ENCODE measurements at regions not wholly inside any gene's neighbourhood (a gene's known extent, or its start where the extent isn't known, plus 50 kb on each side); places are given as distances from the start of the nearest gene placed in this dataset.

DNA sequence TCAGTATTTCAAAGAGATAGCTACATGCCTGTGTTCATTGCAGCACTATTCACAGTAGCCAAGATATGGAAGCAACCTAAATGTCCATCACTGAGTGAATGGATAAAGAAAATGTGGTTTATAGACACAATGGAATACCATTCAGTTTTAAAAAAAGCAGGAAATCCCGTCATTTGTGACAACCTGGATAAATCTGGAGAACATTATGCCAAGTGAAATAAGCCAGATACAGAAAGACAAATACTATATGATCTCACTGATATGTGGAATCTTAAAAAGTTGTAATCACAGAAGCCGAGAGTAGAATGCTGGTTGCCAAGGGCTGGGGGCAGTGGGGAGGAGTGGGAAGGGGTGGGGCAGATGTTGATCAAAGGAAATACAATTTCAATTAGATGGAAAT, 235.8 kb upstream of the IGFBP3 start:
- TF ChIP-seq, protein P1, sequence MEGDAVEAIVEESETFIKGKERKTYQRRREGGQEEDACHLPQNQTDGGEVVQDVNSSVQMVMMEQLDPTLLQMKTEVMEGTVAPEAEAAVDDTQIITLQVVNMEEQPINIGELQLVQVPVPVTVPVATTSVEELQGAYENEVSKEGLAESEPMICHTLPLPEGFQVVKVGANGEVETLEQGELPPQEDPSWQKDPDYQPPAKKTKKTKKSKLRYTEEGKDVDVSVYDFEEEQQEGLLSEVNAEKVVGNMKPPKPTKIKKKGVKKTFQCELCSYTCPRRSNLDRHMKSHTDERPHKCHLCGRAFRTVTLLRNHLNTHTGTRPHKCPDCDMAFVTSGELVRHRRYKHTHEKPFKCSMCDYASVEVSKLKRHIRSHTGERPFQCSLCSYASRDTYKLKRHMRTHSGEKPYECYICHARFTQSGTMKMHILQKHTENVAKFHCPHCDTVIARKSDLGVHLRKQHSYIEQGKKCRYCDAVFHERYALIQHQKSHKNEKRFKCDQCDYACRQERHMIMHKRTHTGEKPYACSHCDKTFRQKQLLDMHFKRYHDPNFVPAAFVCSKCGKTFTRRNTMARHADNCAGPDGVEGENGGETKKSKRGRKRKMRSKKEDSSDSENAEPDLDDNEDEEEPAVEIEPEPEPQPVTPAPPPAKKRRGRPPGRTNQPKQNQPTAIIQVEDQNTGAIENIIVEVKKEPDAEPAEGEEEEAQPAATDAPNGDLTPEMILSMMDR (IDR thresholded peaks at IDR 0.05; ENCODE audit: low read depth, low read length), result no peak

DNA sequence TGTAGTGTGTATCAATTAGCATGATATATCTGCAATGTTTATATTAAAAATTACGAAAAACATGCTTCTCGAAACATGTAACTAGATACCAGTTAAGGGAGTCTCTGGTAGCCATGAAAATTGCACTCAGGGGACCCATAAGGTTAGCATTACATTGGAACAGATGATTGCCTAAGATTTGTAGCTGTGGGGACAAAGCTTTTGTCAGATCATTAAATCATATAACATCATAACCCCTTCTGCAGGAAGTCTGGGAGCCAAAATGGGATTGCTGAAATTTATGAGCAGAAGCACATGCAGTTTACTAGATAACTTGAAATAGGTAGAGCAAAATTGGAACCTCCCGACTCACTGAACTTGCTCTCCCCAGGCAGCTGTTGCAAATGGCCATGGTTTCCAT, 235.0 kb upstream of the IGFBP3 start:
- DNase-seq (ENCODE audit: low read depth in 2 of 2), result no peak
- no peak overlapping the region for H3K4me3 ChIP-seq (replicated peaks in 1 of 2; ENCODE audit: low read depth in 2 of 2, low read length in 2 of 2)
- TF ChIP-seq, protein P1 (IDR thresholded peaks at IDR 0.05; ENCODE audit: low read depth, low read length), result no peak

More for the DNA sequence above, 235.8 kb upstream of the IGFBP3 start:
- no peak overlapping the region for H3K4me3 ChIP-seq (replicated peaks in 1 of 2; ENCODE audit: low read depth in 2 of 2, low read length in 2 of 2)
- DNase-seq (ENCODE audit: low read depth in 2 of 2), result no peak

DNA sequence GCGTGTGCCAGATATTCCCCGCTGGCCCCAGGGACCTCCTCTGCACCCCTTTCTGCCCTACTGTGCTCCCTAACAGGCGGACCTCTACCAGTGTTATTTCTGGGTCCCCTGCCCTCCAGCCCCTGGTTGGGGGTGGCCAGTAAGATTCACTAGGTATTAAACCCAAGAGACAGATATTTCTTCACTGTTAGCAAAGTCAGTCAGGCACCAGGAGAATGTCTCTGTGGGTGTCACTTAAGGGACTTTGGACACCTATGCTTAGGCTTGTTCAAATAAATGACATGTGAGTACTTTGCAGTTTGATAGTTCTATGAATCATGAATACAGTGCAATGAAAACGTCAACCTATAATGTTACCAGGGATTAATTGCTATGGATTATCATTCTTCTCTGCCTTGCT, 234.3 kb upstream of the IGFBP3 start:
- TF ChIP-seq, protein P1 (IDR thresholded peaks at IDR 0.05; ENCODE audit: low read depth, low read length), result no peak
- no peak for DNase-seq (ENCODE audit: low read depth in 2 of 2)
- H3K4me3 ChIP-seq (replicated peaks in 1 of 2; ENCODE audit: low read depth in 2 of 2, low read length in 2 of 2), result no peak overlapping the region

DNA sequence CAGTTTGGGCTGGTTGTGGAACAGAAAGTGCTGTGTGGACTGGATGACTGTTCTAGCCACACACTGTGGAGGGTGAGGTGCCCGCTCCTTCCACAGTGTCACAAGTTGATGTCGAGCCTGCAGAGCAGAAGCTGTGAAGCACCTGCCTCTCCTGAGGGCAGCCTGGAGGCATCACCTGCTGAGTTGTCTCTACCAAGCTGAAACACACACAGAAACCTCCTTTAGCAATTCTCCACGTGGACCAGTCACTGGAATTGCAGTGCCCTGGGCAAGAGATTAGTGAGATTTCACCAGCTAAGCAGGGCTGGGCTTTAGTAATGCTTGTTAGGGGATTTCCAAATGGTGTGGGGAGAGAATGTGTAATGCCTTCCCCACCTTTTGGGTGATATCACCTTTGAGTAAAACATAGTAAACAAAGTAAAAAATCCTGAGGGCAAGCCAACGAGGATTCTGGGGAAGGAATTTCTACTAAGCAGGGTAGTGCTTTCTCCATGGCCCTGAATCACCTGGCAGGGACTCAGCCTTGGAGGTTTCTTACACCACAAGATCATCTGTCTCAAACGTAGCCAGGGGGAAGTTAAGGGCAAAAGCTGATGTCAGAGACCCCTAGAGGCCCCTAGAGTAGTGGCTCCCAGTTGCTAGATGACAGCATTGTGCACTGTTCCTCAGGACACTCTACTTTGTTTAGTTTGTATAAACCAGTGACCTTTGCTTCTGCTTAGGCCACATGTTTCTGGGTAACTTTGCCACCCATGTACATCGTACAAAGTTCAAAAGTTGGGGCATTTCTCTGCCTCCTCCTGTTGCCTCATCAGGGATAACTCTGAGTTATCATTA, 233.1 kb upstream of the IGFBP3 start:
- TF ChIP-seq, protein P1 (IDR thresholded peaks at IDR 0.05; ENCODE audit: low read depth, low read length), result no peak
- DNase-seq (ENCODE audit: low read depth in 2 of 2), result peak in 1 of 2 donors; percentile 52
- H3K4me3 ChIP-seq (replicated peaks in 1 of 2; ENCODE audit: low read depth in 2 of 2, low read length in 2 of 2), result no peak overlapping the region

DNA sequence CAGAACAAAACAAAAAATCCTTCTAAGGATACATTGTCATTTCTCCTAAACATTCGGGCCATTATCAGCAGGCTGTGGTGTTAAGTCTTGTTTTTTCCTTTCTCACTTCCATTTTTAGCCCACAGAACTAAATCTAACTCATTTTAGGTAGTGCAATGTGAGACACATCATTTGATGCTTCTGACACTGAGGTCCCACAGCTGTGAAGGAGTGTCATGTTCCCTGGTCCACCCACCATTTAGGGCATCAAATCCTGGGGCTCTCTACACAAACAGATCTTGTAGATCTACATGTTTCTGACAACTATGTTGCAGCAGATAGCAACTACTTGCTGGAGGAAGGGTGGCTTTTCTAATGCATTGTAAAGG, 232.5 kb upstream of the IGFBP3 start:
- DNase-seq (ENCODE audit: low read depth in 2 of 2), result no peak
- no peak overlapping the region for H3K4me3 ChIP-seq (replicated peaks in 1 of 2; ENCODE audit: low read depth in 2 of 2, low read length in 2 of 2)
- TF ChIP-seq, protein P1 (IDR thresholded peaks at IDR 0.05; ENCODE audit: low read depth, low read length), result no peak

DNA sequence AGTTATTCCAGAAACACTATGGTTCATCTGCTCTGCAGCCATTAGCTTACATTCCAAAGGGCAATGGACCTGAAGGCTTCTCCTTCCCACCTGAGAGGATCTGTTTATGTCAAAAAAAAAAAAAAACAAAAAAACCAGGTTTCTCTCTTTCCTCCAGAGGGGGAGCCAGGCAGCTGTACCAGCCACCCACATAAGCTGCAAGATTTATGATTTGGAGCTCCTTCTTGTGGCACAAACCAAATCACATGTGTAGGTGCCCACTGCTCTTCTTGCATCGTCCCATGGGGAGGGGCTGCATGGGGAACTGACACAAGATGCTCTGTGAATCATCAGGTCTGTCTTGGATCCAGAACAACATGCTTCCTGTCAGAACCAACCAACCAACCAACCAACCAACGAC, 231.6 kb upstream of the IGFBP3 start:
- DNase-seq (ENCODE audit: low read depth in 2 of 2), result no peak
- TF ChIP-seq, protein P1 (IDR thresholded peaks at IDR 0.05; ENCODE audit: low read depth, low read length), result no peak
- no peak overlapping the region for H3K4me3 ChIP-seq (replicated peaks in 1 of 2; ENCODE audit: low read depth in 2 of 2, low read length in 2 of 2)

DNA sequence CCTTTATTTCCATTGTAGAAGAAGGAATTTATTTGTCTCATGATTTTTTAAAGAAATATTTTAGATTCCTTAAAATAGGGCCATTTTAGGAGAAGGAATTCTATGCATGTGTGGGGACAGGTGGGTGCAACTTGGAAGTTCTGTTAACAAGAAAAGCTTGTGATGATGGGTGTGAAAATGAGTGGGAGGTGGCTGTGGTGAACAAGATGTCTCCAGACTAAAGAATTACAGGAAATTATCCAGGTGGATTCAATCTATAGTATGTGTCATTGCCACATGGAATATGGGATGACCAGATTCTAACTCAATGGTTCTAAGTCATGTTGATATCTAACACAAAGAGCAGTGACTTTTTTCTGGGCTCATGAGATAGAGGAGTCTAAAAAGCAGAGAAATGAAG, 229.6 kb upstream of the IGFBP3 start:
- TF ChIP-seq, protein P1 (IDR thresholded peaks at IDR 0.05; ENCODE audit: low read depth, low read length), result no peak
- no peak for DNase-seq (ENCODE audit: low read depth in 2 of 2)

More for the DNA sequence above, 229.6 kb upstream of the IGFBP3 start:
- no peak overlapping the region for H3K4me3 ChIP-seq (replicated peaks in 1 of 2; ENCODE audit: low read depth in 2 of 2, low read length in 2 of 2)
